ENCODE measurements at regions not wholly inside any gene's neighbourhood (a gene's known extent, or its start where the extent isn't known, plus 50 kb on each side); places are given as distances from the start of the nearest gene placed in this dataset.

GRCh38 chr13:61128850-61129645 lies 286.6 kb downstream of the PCDH20 start:
- TF ChIP-seq POLR2AphosphoS5 (IDR thresholded peaks at IDR 0.05) (no peak), CTCF (IDR thresholded peaks at IDR 0.05) (no peak), POLR2A (IDR thresholded peaks at IDR 0.05) (no peak)
- H3K27ac ChIP-seq: no peak overlapping the region
- H3K4me1 ChIP-seq: no peaks in the 10 kb centered on the region
- DNase-seq (ENCODE audit: low spot score in 2 of 2): no peak
- H3K27me3 ChIP-seq: no peaks in the 10 kb centered on the region
- no peak overlapping the region for H3K4me3 ChIP-seq
- H3K9me3 ChIP-seq: no peaks in the 10 kb centered on the region
- intact Hi-C loops (cut with DNase I; ENCODE audit: low total_unique reads): no loop called here
- no peaks in the 10 kb centered on the region for H3K36me3 ChIP-seq

GRCh38 chr13:61123538-61124289 lies 291.9 kb downstream of the PCDH20 start:
- TF ChIP-seq POLR2AphosphoS5 (IDR thresholded peaks at IDR 0.05): no peak
- TF ChIP-seq POLR2A (IDR thresholded peaks at IDR 0.05): no peak
- TF ChIP-seq CTCF (IDR thresholded peaks at IDR 0.05): no peak
- Histone ChIP-seq H3K4me3 (no peak overlapping the region), H3K27me3 (no peaks in the 10 kb centered on the region), H3K4me1 (no peaks in the 10 kb centered on the region), H3K36me3 (no peaks in the 10 kb centered on the region), H3K27ac (no peak overlapping the region), H3K9me3 (no peaks in the 10 kb centered on the region)
- no peak for DNase-seq (ENCODE audit: low spot score in 2 of 2)
- intact Hi-C loops (cut with DNase I; ENCODE audit: low total_unique reads): no loop called here

- Histone ChIP-seq H3K4me1 (no peaks in the 10 kb centered on the region), H3K27me3 (no peaks in the 10 kb centered on the region), H3K4me3 (no peak overlapping the region), H3K9me3 (peaks cover 8 to 19% of the 10 kb centered on the region in 2 donors), H3K36me3 (no peaks in the 10 kb centered on the region), H3K27ac (no peak overlapping the region)
- intact Hi-C loops (cut with DNase I; ENCODE audit: low total_unique reads): no loop called here
- TF ChIP-seq CTCF (IDR thresholded peaks at IDR 0.05): no peak
- no peak for TF ChIP-seq POLR2AphosphoS5 (IDR thresholded peaks at IDR 0.05)
- TF ChIP-seq POLR2A (IDR thresholded peaks at IDR 0.05): no peak
- DNase-seq (ENCODE audit: low spot score in 2 of 2): no peak
These were observed 302.4 kb downstream of the PCDH20 start for GRCh38 chr13:61113140-61113658.

GRCh38 chr13:61111529-61111928 lies 304.1 kb downstream of the PCDH20 start:
- H3K4me1 ChIP-seq: no peaks in the 10 kb centered on the region
- H3K27ac ChIP-seq: no peak overlapping the region
- TF ChIP-seq POLR2AphosphoS5 (IDR thresholded peaks at IDR 0.05) (no peak), CTCF (IDR thresholded peaks at IDR 0.05) (no peak), POLR2A (IDR thresholded peaks at IDR 0.05) (no peak)
- intact Hi-C loops (cut with DNase I; ENCODE audit: low total_unique reads): no loop called here
- no peaks in the 10 kb centered on the region for H3K27me3 ChIP-seq
- no peaks in the 10 kb centered on the region for H3K36me3 ChIP-seq
- H3K4me3 ChIP-seq: no peak overlapping the region
- no peak for DNase-seq (ENCODE audit: low spot score in 2 of 2)
- peaks cover 8 to 19% of the 10 kb centered on the region in 2 donors for H3K9me3 ChIP-seq

GRCh38 chr13:61110732-61111131 lies 304.9 kb downstream of the PCDH20 start:
- TF ChIP-seq CTCF (IDR thresholded peaks at IDR 0.05) (no peak), POLR2AphosphoS5 (IDR thresholded peaks at IDR 0.05) (no peak), POLR2A (IDR thresholded peaks at IDR 0.05) (no peak)
- Histone ChIP-seq H3K27ac (no peak overlapping the region), H3K9me3 (peaks cover 8 to 19% of the 10 kb centered on the region in 2 donors), H3K27me3 (no peaks in the 10 kb centered on the region), H3K4me3 (no peak overlapping the region), H3K36me3 (no peaks in the 10 kb centered on the region), H3K4me1 (no peaks in the 10 kb centered on the region)
- intact Hi-C loops (cut with DNase I; ENCODE audit: low total_unique reads): no loop called here
- DNase-seq (ENCODE audit: low spot score in 2 of 2): no peak

All from breast epithelium (tissue), 4 donors.